Activated T-helper 1 cell treated with anti-CD3 and anti-CD28 coated beads, Interleukin-12 subunit alpha, Interleukin-12 subunit beta, Interleukin-2, Interleukin-4 antibody, amounts not matched to agents 30 ng/mL and 10 ng/mL and 1 ng/mL, durations not matched to agents 14 hours and 24 hours and 36 hours (primary cell): ENCODE measurements at regions not wholly inside any gene's neighbourhood (a gene's known extent, or its start where the extent isn't known, plus 50 kb on each side); places are given as distances from the start of the nearest gene placed in this dataset.
A peak's percentile ranks its signal among the peaks of the same experiment; 100 is the strongest.

ENCODE experiments used
- DNase-seq: peaks from one replicate; pipeline ENCODE4 v3.0.0; 2021; ENCODE audit warnings: low spot score
- H3K27ac Mint-ChIP-seq: one replicate; pipeline ENCODE4 v1.8.0; 2021; ENCODE audit warnings: mild to moderate bottlenecking, mixed read lengths
- H3K27me3 Mint-ChIP-seq: one replicate; pipeline ENCODE4 v1.8.0; 2022; ENCODE audit warnings: mild to moderate bottlenecking, moderate library complexity, mixed read lengths; ENCODE audit not compliant: insufficient read depth
- H3K36me3 Mint-ChIP-seq: one replicate; pipeline ENCODE4 v1.8.0; 2021; ENCODE audit warnings: low read depth, mixed read lengths
- H3K4me1 Mint-ChIP-seq: one replicate; pipeline ENCODE4 v1.8.0; 2021; ENCODE audit warnings: low read depth, mixed read lengths
- H3K4me3 Mint-ChIP-seq: one replicate; pipeline ENCODE4 v1.8.0; 2021; ENCODE audit warnings: mild to moderate bottlenecking, moderate library complexity, mixed read lengths
- H3K9me3 Mint-ChIP-seq: one replicate; pipeline ENCODE4 v1.8.0; 2021; ENCODE audit warnings: mixed read lengths
- intact Hi-C: fragments of 100-400 bp; cut with micrococcal nuclease; formaldehyde crosslinking; loops from one replicate; pipeline ENCODE4 v1.15.1; 2024

- intact Hi-C loops = no loop called here
- H3K36me3 Mint-ChIP-seq = no peaks in the 10 kb centered on the region
- H3K27ac Mint-ChIP-seq = no peak overlapping the region
- DNase-seq = no peak
- H3K4me1 Mint-ChIP-seq = no peaks in the 10 kb centered on the region
- H3K9me3 Mint-ChIP-seq = no peaks in the 10 kb centered on the region
- no peak overlapping the region for H3K4me3 Mint-ChIP-seq
- peaks cover 26% of the 10 kb centered on the region for H3K27me3 Mint-ChIP-seq
These were observed 98.1 kb upstream of the PTPN1 start for GRCh38 chr20:50412069-50412468.

GRCh38 chr20:50412499-50412898 lies 97.7 kb upstream of the PTPN1 start:
- DNase-seq = no peak
- Mint-ChIP-seq H3K4me3 (no peak overlapping the region), H3K36me3 (no peaks in the 10 kb centered on the region), H3K4me1 (no peaks in the 10 kb centered on the region), H3K27me3 (peaks cover 29% of the 10 kb centered on the region), H3K9me3 (no peaks in the 10 kb centered on the region), H3K27ac (no peak overlapping the region)
- intact Hi-C loops = no loop called here

GRCh38 chr20:50413088-50413500 lies 97.1 kb upstream of the PTPN1 start:
- H3K4me3 Mint-ChIP-seq = no peak overlapping the region
- H3K36me3 Mint-ChIP-seq = no peaks in the 10 kb centered on the region
- no peaks in the 10 kb centered on the region for H3K9me3 Mint-ChIP-seq
- intact Hi-C loops = no loop called here
- H3K27me3 Mint-ChIP-seq = peaks cover 31% of the 10 kb centered on the region
- H3K27ac Mint-ChIP-seq = no peak overlapping the region
- no peak for DNase-seq
- no peaks in the 10 kb centered on the region for H3K4me1 Mint-ChIP-seq

GRCh38 chr20:50415021-50415515 lies 95.1 kb upstream of the PTPN1 start:
- DNase-seq = no peak
- Mint-ChIP-seq H3K9me3 (no peaks in the 10 kb centered on the region), H3K27me3 (peaks cover 22% of the 10 kb centered on the region), H3K36me3 (no peaks in the 10 kb centered on the region), H3K4me1 (no peaks in the 10 kb centered on the region), H3K27ac (no peak overlapping the region), H3K4me3 (no peak overlapping the region)
- intact Hi-C loops = no loop called here

GRCh38 chr20:50415516-50416268 lies 94.5 kb upstream of the PTPN1 start:
- no peak overlapping the region for H3K27ac Mint-ChIP-seq
- no peak for DNase-seq
- no peaks in the 10 kb centered on the region for H3K36me3 Mint-ChIP-seq
- H3K4me3 Mint-ChIP-seq = no peak overlapping the region
- no peaks in the 10 kb centered on the region for H3K4me1 Mint-ChIP-seq
- intact Hi-C loops = no loop called here
- H3K27me3 Mint-ChIP-seq = peaks cover 22% of the 10 kb centered on the region
- no peaks in the 10 kb centered on the region for H3K9me3 Mint-ChIP-seq

GRCh38 chr20:50416269-50417022 lies 93.7 kb upstream of the PTPN1 start:
- DNase-seq = no peak
- no peak overlapping the region for H3K4me3 Mint-ChIP-seq
- no peaks in the 10 kb centered on the region for H3K36me3 Mint-ChIP-seq
- H3K27ac Mint-ChIP-seq = no peak overlapping the region
- H3K27me3 Mint-ChIP-seq = peaks cover 22% of the 10 kb centered on the region
- no peaks in the 10 kb centered on the region for H3K4me1 Mint-ChIP-seq
- no peaks in the 10 kb centered on the region for H3K9me3 Mint-ChIP-seq
- intact Hi-C loops = no loop called here

- Mint-ChIP-seq H3K27me3 (peaks cover 21% of the 10 kb centered on the region), H3K36me3 (no peaks in the 10 kb centered on the region), H3K27ac (no peak overlapping the region), H3K9me3 (no peaks in the 10 kb centered on the region), H3K4me1 (no peaks in the 10 kb centered on the region), H3K4me3 (no peak overlapping the region)
- intact Hi-C loops = no loop called here
- no peak for DNase-seq
These were observed 93.2 kb upstream of the PTPN1 start for GRCh38 chr20:50417023-50417329.

- no peaks in the 10 kb centered on the region for H3K9me3 Mint-ChIP-seq
- peak overlapping the region; percentile 13 for H3K27ac Mint-ChIP-seq
- H3K36me3 Mint-ChIP-seq = no peaks in the 10 kb centered on the region
- DNase-seq = no peak
- H3K27me3 Mint-ChIP-seq = peaks cover 19% of the 10 kb centered on the region
- H3K4me3 Mint-ChIP-seq = no peak overlapping the region
- no peaks in the 10 kb centered on the region for H3K4me1 Mint-ChIP-seq
- intact Hi-C loops = no loop called here
These were observed 92.5 kb upstream of the PTPN1 start for GRCh38 chr20:50417484-50418235.

- Mint-ChIP-seq H3K27ac (no peak overlapping the region), H3K4me3 (no peak overlapping the region), H3K36me3 (no peaks in the 10 kb centered on the region), H3K27me3 (peaks cover 16% of the 10 kb centered on the region), H3K9me3 (no peaks in the 10 kb centered on the region), H3K4me1 (no peaks in the 10 kb centered on the region)
- intact Hi-C loops = no loop called here
- no peak for DNase-seq
These were observed 91.1 kb upstream of the PTPN1 start for GRCh38 chr20:50418890-50419642.

GRCh38 chr20:50420380-50420779 lies 89.8 kb upstream of the PTPN1 start:
- H3K36me3 Mint-ChIP-seq = no peaks in the 10 kb centered on the region
- intact Hi-C loops = no loop called here
- DNase-seq = no peak
- peaks cover 17% of the 10 kb centered on the region for H3K27me3 Mint-ChIP-seq
- H3K27ac Mint-ChIP-seq = no peak overlapping the region
- H3K4me3 Mint-ChIP-seq = no peak overlapping the region
- H3K4me1 Mint-ChIP-seq = no peaks in the 10 kb centered on the region
- no peaks in the 10 kb centered on the region for H3K9me3 Mint-ChIP-seq

- Mint-ChIP-seq H3K27ac (no peak overlapping the region), H3K27me3 (peaks cover 22% of the 10 kb centered on the region), H3K4me1 (no peaks in the 10 kb centered on the region), H3K4me3 (no peak overlapping the region), H3K36me3 (no peaks in the 10 kb centered on the region), H3K9me3 (no peaks in the 10 kb centered on the region)
- DNase-seq = no peak
- intact Hi-C loops = no loop called here
These were observed 88.5 kb upstream of the PTPN1 start for GRCh38 chr20:50421356-50422340.

- Mint-ChIP-seq H3K4me1 (no peaks in the 10 kb centered on the region), H3K9me3 (no peaks in the 10 kb centered on the region), H3K27ac (no peak overlapping the region), H3K4me3 (no peak overlapping the region), H3K27me3 (peaks cover 18% of the 10 kb centered on the region), H3K36me3 (no peaks in the 10 kb centered on the region)
- intact Hi-C loops = no loop called here
- no peak for DNase-seq
These were observed 86.4 kb upstream of the PTPN1 start for GRCh38 chr20:50423758-50424157.
